ENCODE measurements at regions not wholly inside any gene's neighbourhood (a gene's known extent, or its start where the extent isn't known, plus 50 kb on each side); places are given as distances from the start of the nearest gene placed in this dataset.

- Histone ChIP-seq H3K27ac (no peak overlapping the region), H3K9me3 (no peaks in the 10 kb centered on the region), H3K27me3 (no peaks in the 10 kb centered on the region), H3K4me1 (no peaks in the 10 kb centered on the region), H3K36me3 (no peaks in the 10 kb centered on the region), H3K4me3 (no peak overlapping the region)
- intact Hi-C loops (cut with DNase I; ENCODE audit: low total_unique reads) = no loop called here
- no peak for DNase-seq (ENCODE audit: low spot score in 2 of 2)
- TF ChIP-seq CTCF (IDR thresholded peaks at IDR 0.05) (no peak), POLR2AphosphoS5 (IDR thresholded peaks at IDR 0.05) (no peak), POLR2A (IDR thresholded peaks at IDR 0.05) (no peak)
Measured at GRCh38 chr3:73164622-73165021, 103.2 kb downstream of the EBLN2 start.

- H3K27me3 ChIP-seq = no peaks in the 10 kb centered on the region
- no peak for DNase-seq (ENCODE audit: low spot score in 2 of 2)
- intact Hi-C loops (cut with DNase I; ENCODE audit: low total_unique reads) = no loop called here
- H3K9me3 ChIP-seq = no peaks in the 10 kb centered on the region
- H3K4me1 ChIP-seq = no peaks in the 10 kb centered on the region
- no peak overlapping the region for H3K4me3 ChIP-seq
- H3K36me3 ChIP-seq = no peaks in the 10 kb centered on the region
- TF ChIP-seq POLR2A (IDR thresholded peaks at IDR 0.05) (no peak), POLR2AphosphoS5 (IDR thresholded peaks at IDR 0.05) (no peak)
- H3K27ac ChIP-seq = no peak overlapping the region
Measured at GRCh38 chr3:73175698-73176097, 114.2 kb downstream of the EBLN2 start.

GRCh38 chr3:73176941-73177340 is 115.5 kb downstream of the EBLN2 start:
- Histone ChIP-seq H3K27ac (no peak overlapping the region), H3K4me3 (no peak overlapping the region), H3K4me1 (no peaks in the 10 kb centered on the region), H3K27me3 (no peaks in the 10 kb centered on the region), H3K36me3 (no peaks in the 10 kb centered on the region), H3K9me3 (no peaks in the 10 kb centered on the region)
- DNase-seq (ENCODE audit: low spot score in 2 of 2) = no peak
- TF ChIP-seq POLR2AphosphoS5 (IDR thresholded peaks at IDR 0.05) (no peak), POLR2A (IDR thresholded peaks at IDR 0.05) (no peak), CTCF (IDR thresholded peaks at IDR 0.05) (no peak)
- intact Hi-C loops (cut with DNase I; ENCODE audit: low total_unique reads) = no loop called here

GRCh38 chr3:73177827-73178226 is 116.4 kb downstream of the EBLN2 start:
- Histone ChIP-seq H3K27me3 (no peaks in the 10 kb centered on the region), H3K4me3 (no peak overlapping the region), H3K27ac (no peak overlapping the region), H3K9me3 (no peaks in the 10 kb centered on the region), H3K4me1 (no peaks in the 10 kb centered on the region), H3K36me3 (no peaks in the 10 kb centered on the region)
- no peak for TF ChIP-seq POLR2A (IDR thresholded peaks at IDR 0.05)
- TF ChIP-seq POLR2AphosphoS5 (IDR thresholded peaks at IDR 0.05) = no peak
- TF ChIP-seq CTCF (IDR thresholded peaks at IDR 0.05) = no peak
- intact Hi-C loops (cut with DNase I; ENCODE audit: low total_unique reads) = no loop called here
- DNase-seq (ENCODE audit: low spot score in 2 of 2) = no peak

- Histone ChIP-seq H3K27me3 (no peaks in the 10 kb centered on the region), H3K4me3 (no peak overlapping the region), H3K27ac (no peak overlapping the region), H3K9me3 (no peaks in the 10 kb centered on the region), H3K36me3 (no peaks in the 10 kb centered on the region), H3K4me1 (no peaks in the 10 kb centered on the region)
- no peak for DNase-seq (ENCODE audit: low spot score in 2 of 2)
- TF ChIP-seq POLR2A (IDR thresholded peaks at IDR 0.05) (no peak), CTCF (IDR thresholded peaks at IDR 0.05) (no peak), POLR2AphosphoS5 (IDR thresholded peaks at IDR 0.05) (no peak)
- intact Hi-C loops (cut with DNase I; ENCODE audit: low total_unique reads) = no loop called here
Measured at GRCh38 chr3:73179601-73180000, 118.1 kb downstream of the EBLN2 start.

GRCh38 chr3:73186741-73187140 is 125.3 kb downstream of the EBLN2 start:
- DNase-seq (ENCODE audit: low spot score in 2 of 2) = no peak
- H3K9me3 ChIP-seq = no peaks in the 10 kb centered on the region
- H3K27me3 ChIP-seq = no peaks in the 10 kb centered on the region
- intact Hi-C loops (cut with DNase I; ENCODE audit: low total_unique reads) = no loop called here
- no peak for TF ChIP-seq CTCF (IDR thresholded peaks at IDR 0.05)
- no peak for TF ChIP-seq POLR2AphosphoS5 (IDR thresholded peaks at IDR 0.05)
- TF ChIP-seq POLR2A (IDR thresholded peaks at IDR 0.05) = no peak
- H3K4me3 ChIP-seq = no peak overlapping the region
- no peaks in the 10 kb centered on the region for H3K36me3 ChIP-seq
- no peak overlapping the region for H3K27ac ChIP-seq
- H3K4me1 ChIP-seq = no peaks in the 10 kb centered on the region

All from breast epithelium (tissue), 4 donors.